NCI-H524 treated with DMSO at 0.1 percent for 48 hours (cell line): ENCODE measurements at regions not wholly inside any gene's neighbourhood (a gene's known extent, or its start where the extent isn't known, plus 50 kb on each side); places are given as distances from the start of the nearest gene placed in this dataset.

Source experiments
- DNase-seq: peaks from one replicate; lab custom pipeline; 2025; lab: John Stamatoyannopoulos, UW

DNA sequence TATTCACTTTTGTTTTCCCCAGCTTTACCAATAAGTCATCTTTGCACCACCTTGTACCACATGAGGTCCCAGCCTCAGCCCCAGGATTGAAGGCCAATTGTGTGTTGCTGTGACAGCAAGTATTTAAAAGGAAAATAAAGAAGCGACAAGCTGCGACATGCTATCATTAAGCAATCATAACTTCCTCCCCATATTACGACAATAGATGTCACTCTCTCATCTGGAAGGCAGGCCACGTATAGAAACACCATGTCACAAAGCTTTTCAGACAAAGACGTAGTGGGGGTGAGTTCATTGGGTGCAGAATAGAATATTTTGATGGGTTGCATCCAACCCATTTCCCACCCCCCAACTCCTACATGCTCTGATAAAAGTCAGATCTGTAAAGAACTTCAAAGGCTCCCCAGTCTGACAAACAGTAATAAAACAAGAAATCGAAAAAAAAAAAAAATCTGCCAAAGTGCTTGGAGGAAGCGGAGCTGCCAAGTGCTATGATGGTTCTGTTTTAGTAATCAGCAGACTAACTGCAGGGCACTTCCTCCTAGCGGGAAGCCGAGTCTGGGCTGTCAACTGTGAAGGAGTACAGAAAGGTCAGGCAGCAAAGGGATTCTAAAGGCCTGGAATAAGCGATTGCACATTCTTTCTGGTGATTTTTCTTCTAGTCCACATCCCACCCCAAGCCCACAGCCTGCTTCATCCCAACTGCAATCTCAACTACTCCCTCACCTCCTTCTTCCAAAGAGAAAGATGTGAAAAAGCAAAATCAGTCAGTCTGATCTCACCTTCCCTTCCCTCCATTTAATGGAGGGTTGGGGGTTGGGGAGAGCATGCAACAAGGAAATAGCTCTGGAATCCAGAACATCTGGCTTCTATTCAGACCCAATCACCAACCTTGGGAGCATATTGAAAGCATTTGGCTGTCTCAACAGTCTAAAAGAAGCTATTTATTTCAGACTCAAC lies 131.4 kb upstream of the UBASH3B start:
- DNase-seq = peak; percentile 74

DNA sequence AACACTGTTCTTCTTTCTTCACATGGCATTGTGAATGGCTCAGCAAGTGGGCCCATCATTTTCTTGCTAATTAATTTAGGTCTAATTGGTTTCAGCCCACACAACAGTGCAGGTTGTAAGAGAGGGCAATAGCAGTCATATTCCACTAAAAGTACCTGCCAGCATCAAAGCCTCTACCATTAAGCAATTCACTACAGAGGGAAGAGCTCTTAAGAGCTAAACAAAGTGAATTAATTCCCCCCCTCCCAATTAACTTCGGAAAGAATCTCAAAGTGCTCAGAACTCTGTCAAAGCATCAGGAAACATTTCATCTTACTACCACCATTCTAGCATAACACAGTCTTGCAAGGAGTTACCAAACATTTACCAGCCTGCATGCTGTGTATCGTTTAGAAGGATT lies 133.9 kb upstream of the UBASH3B start:
- DNase-seq = no peak

DNA sequence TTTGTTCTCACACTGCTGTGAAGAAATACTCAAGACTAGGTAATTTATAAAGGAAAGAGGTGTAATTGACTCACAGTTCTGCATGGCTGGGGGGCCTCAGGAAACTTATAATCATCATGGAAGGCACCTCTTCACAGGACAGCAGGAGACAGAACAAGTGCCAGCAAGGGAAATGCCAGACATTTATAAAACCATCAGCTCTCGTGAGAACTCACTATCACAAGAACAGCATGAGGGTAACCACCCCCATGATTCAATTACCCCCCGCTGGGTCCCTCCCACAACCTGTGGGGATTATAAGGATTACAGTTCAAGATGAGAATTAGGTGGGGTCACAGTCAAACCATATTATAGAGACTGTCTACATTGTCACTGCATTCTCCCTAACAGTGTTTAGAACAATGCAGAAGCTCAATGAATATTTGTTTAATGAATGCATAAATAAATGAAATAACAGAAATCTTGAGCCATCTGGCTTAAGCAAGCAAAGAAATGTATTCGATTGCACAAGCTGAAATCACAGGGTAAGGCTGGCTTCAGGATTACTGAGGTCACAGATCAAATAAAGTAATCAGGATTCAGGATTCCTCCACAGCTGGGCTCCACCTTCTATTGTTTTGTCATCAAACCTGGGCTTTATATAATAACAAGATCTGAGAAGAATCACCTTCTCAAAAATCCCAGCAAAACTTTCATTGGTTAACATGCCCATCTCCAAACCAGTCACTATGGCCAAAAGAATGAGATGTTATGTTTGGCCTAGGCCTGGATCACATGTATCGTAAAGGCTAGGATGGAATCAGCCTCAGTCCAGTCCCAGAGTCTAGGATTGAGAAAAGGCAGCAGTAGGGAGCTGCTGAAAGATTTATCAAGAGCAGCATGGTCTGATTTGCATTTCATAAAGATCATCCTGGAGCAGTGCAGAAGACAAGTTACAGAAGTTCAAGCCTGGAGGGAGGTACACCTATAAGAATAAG lies 137.8 kb upstream of the UBASH3B start:
- no peak for DNase-seq

DNA sequence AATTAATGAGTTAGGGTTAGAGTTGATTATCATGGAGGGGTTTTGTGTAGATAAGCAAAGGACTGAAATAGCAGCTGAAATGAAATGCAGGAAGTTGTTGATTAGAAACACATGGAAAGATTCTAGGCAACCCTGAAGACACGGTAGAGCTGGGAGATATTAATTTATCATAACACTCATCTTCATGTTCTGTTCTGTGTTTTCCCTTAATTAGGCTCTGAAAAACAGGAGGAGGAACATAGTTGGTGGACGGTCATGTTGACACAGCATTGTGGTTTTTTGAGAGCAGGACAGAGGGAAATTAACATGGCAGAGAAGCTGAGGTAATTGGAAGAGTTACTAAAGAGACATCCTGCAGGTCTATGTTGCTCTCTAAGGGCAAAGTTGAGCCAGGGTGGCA lies 138.8 kb upstream of the UBASH3B start:
- no peak for DNase-seq

DNA sequence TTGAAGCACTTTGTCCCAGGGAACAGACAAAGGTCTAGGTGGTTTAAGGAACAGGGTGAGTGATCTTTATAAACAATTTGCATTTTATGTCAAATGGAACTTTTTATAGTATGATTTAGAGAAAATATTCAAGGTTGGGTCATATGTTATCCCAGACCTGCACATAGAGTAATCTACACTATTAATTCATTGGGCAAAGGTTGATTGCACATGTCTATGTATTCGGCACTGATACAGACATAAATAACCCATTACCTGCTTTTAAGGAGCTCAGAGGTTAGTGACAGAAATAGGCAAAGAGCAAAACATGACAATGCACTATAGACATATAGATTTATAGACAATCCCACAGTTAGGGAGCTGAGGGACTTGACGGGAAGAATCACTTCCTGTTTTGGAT lies 141.5 kb upstream of the UBASH3B start:
- DNase-seq = no peak

DNA sequence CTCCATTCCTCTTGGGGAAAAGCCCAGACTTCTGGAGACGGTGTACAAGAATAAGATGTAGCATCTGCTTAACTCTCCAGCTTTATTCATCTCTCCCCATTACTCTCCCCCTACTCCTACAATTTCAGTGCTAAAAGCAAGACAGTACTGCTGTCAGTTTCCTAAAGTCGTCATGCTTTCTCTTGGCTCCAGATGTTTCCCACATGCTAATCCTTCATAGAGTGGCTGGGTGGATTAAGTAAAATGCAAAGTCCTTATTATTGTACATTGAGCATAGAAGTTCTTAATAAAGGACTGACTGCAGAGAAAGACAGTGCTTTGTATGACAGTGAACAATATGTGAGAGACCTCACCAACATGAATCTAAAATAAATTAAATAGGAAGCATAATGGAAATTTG lies 142.2 kb upstream of the UBASH3B start:
- peak; percentile 52 for DNase-seq

DNA sequence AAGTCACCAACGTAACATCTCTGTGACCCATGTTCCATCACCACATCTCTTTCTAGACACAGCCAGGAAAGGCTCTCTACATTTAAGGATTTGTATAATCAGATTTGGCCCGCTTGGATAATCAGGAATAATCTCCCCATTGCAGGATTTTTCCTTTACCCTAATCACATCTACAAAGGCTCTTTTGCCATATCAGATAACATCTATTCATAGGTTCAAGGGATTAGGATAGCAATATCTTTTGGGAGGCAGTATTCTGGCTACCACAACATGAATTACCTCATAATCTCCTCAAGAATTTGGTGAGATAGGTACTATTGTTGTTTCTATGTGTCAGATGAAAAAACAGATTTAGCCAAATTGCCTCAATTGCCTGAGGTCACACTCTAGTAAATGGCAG lies 142.8 kb upstream of the UBASH3B start:
- no peak for DNase-seq

DNA sequence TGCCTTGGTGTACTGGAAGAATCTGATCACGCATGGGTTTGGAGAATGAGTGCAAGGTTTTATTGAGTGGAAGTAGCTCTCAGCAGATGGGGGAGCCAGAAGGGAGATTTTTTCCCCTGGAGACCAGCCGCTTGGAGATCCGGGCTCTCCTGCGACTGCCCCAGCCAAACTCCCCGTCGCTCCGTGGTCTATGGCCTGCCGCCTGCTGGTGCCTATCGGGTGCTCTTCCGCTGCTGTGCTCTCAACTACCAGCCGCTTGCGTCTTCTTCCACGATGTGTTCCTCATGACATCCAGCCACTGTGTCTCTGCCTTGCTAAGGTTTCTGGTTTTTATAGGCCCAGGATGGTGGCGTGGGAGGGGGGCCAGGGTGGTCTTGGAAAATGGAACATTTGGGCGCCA lies 145.6 kb upstream of the UBASH3B start:
- DNase-seq = no peak

DNA sequence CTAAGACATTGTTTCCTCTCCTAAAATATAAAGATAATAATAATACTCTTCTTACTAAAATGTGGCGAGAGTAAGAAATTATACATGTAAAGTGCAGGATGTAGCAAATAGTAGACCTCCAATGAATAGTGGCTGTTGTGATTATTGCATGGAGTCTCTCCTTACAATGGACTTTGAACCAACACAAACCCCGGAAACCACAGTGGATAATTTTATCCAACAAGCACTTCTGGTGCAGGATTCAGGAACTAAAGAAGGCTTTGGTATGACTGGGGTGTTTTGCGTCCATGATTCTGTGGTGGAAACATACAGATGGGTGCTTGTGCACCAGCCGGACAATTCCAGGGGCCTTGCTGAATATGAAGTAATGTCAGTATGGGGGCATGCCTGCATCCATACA lies 146.4 kb upstream of the UBASH3B start:
- DNase-seq = no peak

DNA sequence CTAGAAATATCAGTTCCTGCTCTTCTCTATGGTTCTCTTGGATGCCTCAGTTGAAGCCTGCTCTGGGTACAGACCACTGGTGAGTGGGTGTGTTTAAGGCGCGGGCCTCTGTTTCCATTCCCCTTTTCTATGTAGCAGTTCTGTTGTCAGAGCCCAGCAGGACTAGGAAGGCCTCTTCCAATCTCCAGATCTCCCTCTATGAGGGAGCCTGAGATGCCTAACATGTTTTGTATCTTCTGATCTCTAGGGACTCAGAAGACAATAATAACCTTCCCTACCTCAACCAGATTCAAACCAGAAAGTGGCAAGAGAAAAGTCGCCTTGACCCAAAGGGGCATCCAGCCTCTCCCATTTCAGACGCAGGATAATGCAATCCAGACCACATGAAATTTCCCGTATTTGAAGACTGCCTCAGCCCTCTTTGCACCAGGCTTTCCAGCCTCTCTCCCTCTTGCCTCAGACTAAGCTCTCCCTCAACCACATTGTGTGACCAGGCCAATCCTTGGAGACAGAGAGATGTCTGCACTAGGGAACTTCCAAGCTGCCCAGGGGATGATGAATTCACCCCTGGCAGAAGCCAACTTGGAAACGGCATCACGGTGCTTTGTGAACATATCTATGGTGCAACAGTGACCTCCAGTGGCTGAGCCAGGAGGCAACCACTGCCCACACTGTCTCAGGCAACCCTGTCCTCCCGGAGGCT lies 150.1 kb upstream of the UBASH3B start:
- peak; percentile 15 for DNase-seq

DNA sequence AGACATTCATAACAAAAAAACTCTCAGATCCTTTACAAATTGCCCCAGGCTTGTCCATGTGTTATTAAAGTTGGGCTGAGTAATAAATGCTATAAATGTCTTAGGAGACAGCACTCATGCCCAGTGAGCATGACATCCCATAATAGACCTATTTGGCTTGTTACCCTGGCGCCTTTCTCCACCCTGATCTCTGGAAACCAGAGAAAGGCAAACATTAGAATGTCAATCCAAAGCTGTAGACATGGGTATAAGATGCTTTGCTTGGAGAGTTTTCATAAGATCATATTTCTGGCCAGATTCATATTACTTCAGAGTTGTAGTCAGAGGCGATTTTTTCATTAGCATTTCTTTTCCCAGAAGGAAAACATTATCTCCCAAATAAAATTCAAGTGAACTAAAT lies 161.3 kb upstream of the UBASH3B start:
- DNase-seq = no peak

DNA sequence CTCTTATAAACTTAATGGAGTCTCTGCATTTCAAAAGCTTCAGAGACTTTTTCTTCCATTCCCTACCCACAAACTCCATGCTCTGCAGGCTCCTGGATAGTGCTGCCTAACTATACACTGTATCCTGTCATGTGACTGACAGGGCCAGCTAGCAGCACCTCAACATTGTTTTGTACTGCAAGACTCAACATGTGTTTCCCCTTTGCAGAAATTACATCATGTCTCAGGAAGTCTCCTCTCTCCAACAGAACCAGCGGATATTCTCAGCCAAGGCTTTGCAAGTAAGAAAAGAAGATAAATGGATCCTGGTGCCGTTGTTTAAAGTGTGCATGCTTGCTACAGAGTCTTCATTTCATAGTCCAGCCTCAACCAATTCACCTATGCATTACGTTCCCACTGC lies 164.0 kb upstream of the UBASH3B start:
- no peak for DNase-seq

DNA sequence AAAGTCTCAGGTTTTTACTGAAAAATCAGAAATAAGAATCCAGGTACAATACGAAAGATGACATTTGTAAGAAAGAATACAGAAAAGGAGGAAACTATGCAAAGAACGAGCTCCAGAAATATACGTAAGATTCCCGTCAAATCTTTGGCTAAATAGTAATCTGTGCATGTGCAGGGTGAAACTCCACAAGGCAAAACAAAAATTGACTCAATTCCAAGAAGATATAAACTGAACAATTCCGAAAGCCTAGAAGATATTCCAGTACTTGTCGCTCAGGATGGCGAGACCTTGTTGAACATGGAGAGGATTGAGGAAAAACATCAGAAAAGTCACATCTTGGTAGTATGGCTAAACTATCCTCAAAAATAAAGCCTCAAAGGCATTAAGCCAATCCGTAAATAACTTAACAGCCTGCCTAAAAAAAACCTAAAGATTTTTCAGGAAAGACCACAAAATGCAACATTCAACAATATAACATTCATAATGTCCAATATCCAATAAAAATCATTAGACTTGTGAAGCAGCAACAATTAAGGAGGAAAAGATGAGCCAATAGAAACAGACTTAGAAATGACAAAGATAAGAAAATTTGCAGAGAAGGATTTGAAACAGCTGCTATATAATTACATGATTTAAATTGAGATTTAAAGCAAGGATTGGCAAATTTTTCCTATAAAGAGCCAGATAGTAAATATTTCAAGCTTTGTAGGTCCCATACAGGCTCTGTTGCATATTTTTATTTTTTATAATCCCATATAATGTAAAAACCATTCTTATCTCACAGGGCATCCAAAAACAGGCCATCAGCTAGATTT lies 166.4 kb upstream of the UBASH3B start:
- no peak for DNase-seq

DNA sequence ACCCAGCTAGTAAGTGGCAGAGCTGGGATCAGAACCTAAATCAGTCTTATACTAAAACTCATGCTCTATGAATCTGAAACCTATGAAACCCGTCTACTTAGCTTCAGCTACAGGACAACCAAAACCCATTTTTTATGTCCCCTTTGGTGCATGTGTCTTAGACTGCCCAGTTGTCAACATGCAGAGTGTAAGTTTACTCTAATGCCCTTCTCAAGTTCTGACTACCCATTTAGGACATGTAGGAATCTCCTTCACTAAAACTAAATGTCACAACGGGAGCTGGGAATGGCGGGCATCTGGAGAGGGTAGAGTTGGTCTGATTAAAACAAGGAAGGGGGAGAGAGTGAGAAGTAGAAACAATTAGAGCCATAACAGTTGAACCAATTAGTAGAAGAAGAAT lies 167.9 kb upstream of the UBASH3B start:
- DNase-seq = no peak

DNA sequence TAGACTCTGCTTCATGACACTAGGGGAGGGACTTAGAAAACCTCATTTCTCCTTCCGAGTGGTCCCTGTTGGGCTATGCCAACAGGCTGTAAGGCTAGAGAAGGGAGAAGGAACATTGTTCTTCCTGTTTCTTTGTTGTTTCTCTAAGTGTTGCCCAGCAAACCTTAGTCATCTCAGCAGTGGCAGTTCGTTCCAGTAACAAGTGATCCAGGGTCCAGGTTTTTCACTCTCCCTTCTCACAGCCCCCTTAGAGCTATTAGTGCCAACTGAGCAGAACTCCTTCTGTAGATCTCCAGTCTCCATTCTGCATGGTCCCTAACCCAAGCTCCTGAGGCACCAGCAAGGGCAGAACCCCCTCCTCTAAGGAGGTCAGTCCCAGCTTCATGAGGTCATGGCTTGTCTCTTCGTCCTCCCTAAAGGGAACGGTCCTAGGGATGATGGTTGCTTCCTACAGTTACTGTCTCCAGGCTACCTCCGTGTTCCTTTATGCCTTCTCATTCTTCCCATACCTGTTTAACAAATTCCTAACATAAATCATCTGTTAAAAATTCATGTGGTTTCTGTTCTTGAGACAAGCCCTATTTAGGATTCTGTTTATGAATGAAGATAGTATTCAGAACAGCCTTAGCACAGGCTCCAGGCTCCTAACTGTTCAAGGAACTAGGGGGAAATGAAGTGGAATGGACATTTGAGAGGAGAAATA lies 168.6 kb upstream of the UBASH3B start:
- no peak for DNase-seq

DNA sequence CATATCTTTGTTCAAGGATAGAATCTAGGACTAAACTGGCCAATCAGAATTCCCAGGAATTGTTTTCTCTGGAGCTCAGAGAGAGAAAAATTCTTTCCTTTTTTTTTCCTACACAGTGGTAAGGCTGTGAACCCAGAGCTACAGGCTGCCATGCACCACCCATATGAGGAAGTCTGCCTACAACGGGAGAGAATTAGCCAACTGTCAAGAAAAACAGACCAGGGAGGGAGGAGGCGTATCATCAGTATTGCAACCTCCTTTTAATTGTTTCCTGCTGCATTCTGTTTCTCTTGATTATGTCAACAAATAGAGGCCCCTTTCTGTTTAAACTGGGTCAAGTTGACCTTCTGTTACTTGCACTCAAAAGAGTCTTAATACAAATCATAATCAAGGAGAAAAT lies 176.5 kb upstream of the UBASH3B start:
- DNase-seq = no peak

DNA sequence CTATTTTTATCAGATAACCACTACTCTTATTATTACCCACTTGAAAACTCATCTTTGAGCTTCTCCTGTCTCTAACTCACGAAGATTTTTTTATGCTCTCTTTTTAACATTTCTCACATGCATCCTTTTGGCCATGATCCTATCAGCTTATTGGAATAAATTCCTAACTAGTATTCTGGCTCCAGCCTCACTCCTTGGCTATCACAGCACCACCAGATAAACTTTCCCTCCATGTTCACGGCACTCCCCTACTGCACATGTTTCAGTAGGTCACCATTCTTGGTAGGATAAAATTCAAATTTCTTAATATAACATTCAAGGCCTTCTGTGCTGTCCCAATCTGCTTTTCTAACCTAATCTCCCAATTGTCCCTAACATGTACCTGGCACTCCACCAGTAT lies 186.6 kb upstream of the UBASH3B start:
- no peak for DNase-seq

DNA sequence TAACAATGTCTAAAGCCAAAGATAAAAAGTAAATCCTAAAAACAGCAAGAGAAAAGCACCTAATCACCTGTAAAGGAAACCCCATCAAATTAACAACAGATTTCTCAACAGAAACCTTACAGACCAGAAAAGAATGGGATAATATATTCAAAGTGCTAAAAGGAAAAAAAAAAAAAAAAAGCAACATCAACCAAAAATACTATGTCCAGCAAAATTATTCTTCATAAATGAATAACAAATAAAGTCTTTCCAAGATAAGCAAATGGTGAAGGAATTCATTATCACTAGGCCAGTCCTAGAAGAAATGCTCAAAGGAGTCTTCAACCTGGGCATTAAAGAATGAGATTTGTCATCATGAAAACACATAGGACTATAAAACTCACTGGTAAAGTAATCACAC lies 192.0 kb upstream of the UBASH3B start:
- no peak for DNase-seq

DNA sequence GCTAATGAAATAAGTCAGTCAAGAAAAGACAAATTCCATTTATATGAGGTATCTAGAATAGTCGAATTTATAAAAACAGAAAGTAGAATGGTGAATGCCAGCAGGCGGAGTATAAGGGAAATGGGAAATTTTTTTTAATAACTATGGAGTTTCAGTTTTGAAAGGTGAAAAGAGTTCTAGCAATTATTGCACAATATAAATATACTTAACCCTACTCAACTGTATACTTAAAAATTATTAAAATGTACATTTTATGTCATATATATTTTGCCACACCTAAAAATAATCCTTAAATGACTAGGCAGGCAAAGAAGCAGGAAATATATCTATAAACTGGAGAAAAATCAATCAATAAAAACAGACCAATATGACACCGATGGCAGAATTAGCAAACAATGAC lies 196.5 kb upstream of the UBASH3B start:
- DNase-seq = no peak

DNA sequence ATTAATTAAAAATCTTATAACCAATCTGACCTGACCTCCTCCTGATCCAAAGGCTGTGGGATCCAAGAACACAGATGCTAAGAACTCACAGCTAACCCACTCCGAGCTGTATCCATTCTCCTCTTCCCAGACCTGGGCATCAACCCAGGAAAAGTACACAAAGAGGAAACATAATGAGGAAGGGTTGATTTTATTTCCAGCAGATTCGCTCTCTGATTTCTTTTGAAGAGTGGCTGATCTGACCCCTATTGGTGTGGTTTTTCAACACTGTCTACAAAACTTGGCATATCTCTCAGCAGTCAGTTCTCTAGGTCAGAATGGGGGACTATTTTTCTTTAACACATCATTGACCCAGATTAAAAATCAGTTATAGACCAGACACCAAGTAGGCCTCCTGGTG lies 201.9 kb upstream of the UBASH3B start:
- no peak for DNase-seq

DNA sequence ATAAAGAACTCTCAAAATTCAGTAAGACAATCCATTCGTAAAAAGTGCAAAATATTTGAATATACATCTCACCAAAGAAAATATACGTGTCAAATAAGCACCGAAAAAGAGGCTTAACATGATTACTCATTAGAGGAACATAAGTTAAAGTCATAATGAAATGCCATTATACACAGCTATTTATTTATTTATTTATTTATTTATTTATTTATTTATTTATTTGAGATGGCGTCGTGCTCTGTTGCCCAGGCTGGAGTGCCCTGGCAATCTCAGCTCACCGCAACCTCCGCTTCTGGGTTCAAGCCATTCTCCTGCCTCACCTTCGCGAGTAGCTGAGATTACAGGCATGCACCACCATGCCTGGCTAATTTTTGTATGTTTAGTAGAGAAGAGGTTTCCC lies 203.6 kb upstream of the UBASH3B start:
- DNase-seq = no peak
